Neural crest cell (in vitro differentiated cells): ENCODE measurements at regions not wholly inside any gene's neighbourhood (a gene's known extent, or its start where the extent isn't known, plus 50 kb on each side); places are given as distances from the start of the nearest gene placed in this dataset.
A peak's percentile ranks its signal among the peaks of the same experiment; 100 is the strongest.

Source experiments
- DNase-seq: peaks from one replicate; pipeline ENCODE4 v3.0.0; 2021; ENCODE audit warnings: low read depth, mixed read lengths, low spot score
- H3K27ac Mint-ChIP-seq: one replicate; pipeline ENCODE4 v1.8.0; 2021; ENCODE audit warnings: mild to moderate bottlenecking, mixed read lengths; ENCODE audit not compliant: unreplicated experiment
- H3K27me3 Mint-ChIP-seq: 2 replicates; pipeline ENCODE4 v1.8.0; 2021; ENCODE audit warnings: low read depth, mild to moderate bottlenecking, mixed read lengths
- H3K36me3 Mint-ChIP-seq: 2 replicates; pipeline ENCODE4 v1.8.0; 2021; ENCODE audit warnings: low read depth, mild to moderate bottlenecking, mixed read lengths
- H3K4me1 Mint-ChIP-seq: 2 replicates; pipeline ENCODE4 v1.8.0; 2021; ENCODE audit warnings: mixed read lengths
- H3K4me3 Mint-ChIP-seq: one replicate; pipeline ENCODE4 v1.8.0; 2021; ENCODE audit warnings: mild to moderate bottlenecking, mixed read lengths
- H3K9me3 Mint-ChIP-seq: 2 replicates; pipeline ENCODE4 v1.8.0; 2021; ENCODE audit warnings: mixed read lengths
- CTCF ChIP-seq: fragments of 200-600 bp; sonication (generic); conservative IDR thresholded peaks from 2 replicates; pipeline ENCODE4 v1.5.0; 2021; ENCODE audit warnings: antibody characterized with exemption, mild to moderate bottlenecking

- Mint-ChIP-seq H3K27ac (peak overlapping the region; percentile 19), H3K27me3 (no peaks in the 10 kb centered on the region), H3K4me1 (peaks cover 3% of the 10 kb centered on the region), H3K36me3 (no peaks in the 10 kb centered on the region), H3K4me3 (no peak overlapping the region), H3K9me3 (peaks cover 4% of the 10 kb centered on the region)
- TF ChIP-seq CTCF, result no peak
- no peak for DNase-seq
These were observed 90.3 kb upstream of the FAM174B start for GRCh38 chr15:92745845-92746271.

- Mint-ChIP-seq H3K36me3 (no peaks in the 10 kb centered on the region), H3K27me3 (no peaks in the 10 kb centered on the region), H3K4me1 (peaks cover 3% of the 10 kb centered on the region), H3K4me3 (no peak overlapping the region), H3K27ac (no peak overlapping the region), H3K9me3 (peaks cover 4% of the 10 kb centered on the region)
- no peak for DNase-seq
- no peak for TF ChIP-seq CTCF
These were observed 91.5 kb upstream of the FAM174B start for GRCh38 chr15:92747047-92747446.

- DNase-seq, result no peak
- Mint-ChIP-seq H3K27me3 (no peaks in the 10 kb centered on the region), H3K36me3 (no peaks in the 10 kb centered on the region), H3K27ac (no peak overlapping the region), H3K9me3 (peaks cover 4% of the 10 kb centered on the region), H3K4me3 (no peak overlapping the region), H3K4me1 (no peaks in the 10 kb centered on the region)
- no peak for TF ChIP-seq CTCF
These were observed 93.6 kb upstream of the FAM174B start for GRCh38 chr15:92749216-92749615.

GRCh38 chr15:92749946-92750345, 94.4 kb upstream of the FAM174B start:
- Mint-ChIP-seq H3K36me3 (no peaks in the 10 kb centered on the region), H3K4me3 (no peak overlapping the region), H3K9me3 (peaks cover 4% of the 10 kb centered on the region), H3K27me3 (no peaks in the 10 kb centered on the region), H3K27ac (no peak overlapping the region), H3K4me1 (no peaks in the 10 kb centered on the region)
- no peak for DNase-seq
- TF ChIP-seq CTCF, result no peak

GRCh38 chr15:92751528-92751927, 96.0 kb upstream of the FAM174B start:
- Mint-ChIP-seq H3K27me3 (no peaks in the 10 kb centered on the region), H3K4me1 (no peaks in the 10 kb centered on the region), H3K9me3 (peaks cover 4% of the 10 kb centered on the region), H3K27ac (no peak overlapping the region), H3K4me3 (no peak overlapping the region), H3K36me3 (no peaks in the 10 kb centered on the region)
- no peak for TF ChIP-seq CTCF
- no peak for DNase-seq

- H3K4me3 Mint-ChIP-seq, result no peak overlapping the region
- H3K9me3 Mint-ChIP-seq, result peaks cover 2% of the 10 kb centered on the region
- H3K27ac Mint-ChIP-seq, result no peak overlapping the region
- no peaks in the 10 kb centered on the region for H3K4me1 Mint-ChIP-seq
- DNase-seq, result no peak
- TF ChIP-seq CTCF, result no peak
- H3K36me3 Mint-ChIP-seq, result peaks cover 2% of the 10 kb centered on the region
- peaks cover 4% of the 10 kb centered on the region for H3K27me3 Mint-ChIP-seq
These were observed 98.0 kb upstream of the FAM174B start for GRCh38 chr15:92753591-92753990.
